Neural progenitor cell (in vitro differentiated cells): ENCODE measurements at regions not wholly inside any gene's neighbourhood (a gene's known extent, or its start where the extent isn't known, plus 50 kb on each side); places are given as distances from the start of the nearest gene placed in this dataset.
A peak's percentile ranks its signal among the peaks of the same experiment; 100 is the strongest.

ENCODE experiments used
- DNase-seq: peaks from one replicate; pipeline ENCODE4 v3.0.0-alpha.2; 2016; ENCODE audit warnings: low spot score
- H2AFZ ChIP-seq: fragments of 200-600 bp; sonication (generic); replicated peaks from 2 replicates; pipeline ENCODE4 v1.6.1; 2016; ENCODE audit warnings: antibody characterized with exemption
- H3F3A ChIP-seq: fragments of 200-600 bp; sonication (generic); 2 replicates; pipeline ENCODE4 v1.6.1; 2016; ENCODE audit warnings: antibody characterized with exemption, low read depth
- H3K27ac ChIP-seq: fragments of 200-600 bp; sonication (generic); 2 replicates; pipeline ENCODE4 v1.5.1; 2016; ENCODE audit warnings: mild to moderate bottlenecking
- H3K27me3 ChIP-seq: fragments of 200-600 bp; sonication (generic); 2 replicates; pipeline ENCODE4 v1.6.1; 2016; ENCODE audit warnings: mild to moderate bottlenecking, moderate library complexity
- H3K36me3 ChIP-seq: fragments of 200-600 bp; sonication (generic); 2 replicates; pipeline ENCODE4 v1.5.1; 2016
- H3K4me1 ChIP-seq: fragments of 200-600 bp; sonication (generic); 2 replicates; pipeline ENCODE4 v1.6.1; 2016; ENCODE audit warnings: mixed run types
- H3K4me2 ChIP-seq: fragments of 200-600 bp; sonication (generic); 2 replicates; pipeline ENCODE4 v1.6.1; 2016
- H3K4me3 ChIP-seq: fragments of 200-600 bp; sonication (generic); 2 replicates; pipeline ENCODE4 v1.5.1; 2016
- H3K79me2 ChIP-seq: fragments of 200-600 bp; sonication (generic); 2 replicates; pipeline ENCODE4 v1.6.1; 2016; ENCODE audit warnings: low read depth
- H3K9ac ChIP-seq: fragments of 200-600 bp; sonication (generic); 2 replicates; pipeline ENCODE4 v1.6.1; 2016
- H3K9me3 ChIP-seq: fragments of 200-600 bp; sonication (generic); 2 replicates; pipeline ENCODE4 v1.5.1; 2016; ENCODE audit warnings: low read depth
- H4K20me1 ChIP-seq: fragments of 200-600 bp; sonication (generic); 2 replicates; pipeline ENCODE4 v1.6.1; 2016; ENCODE audit warnings: low read depth
- H3K27ac Mint-ChIP-seq: 3 replicates; pipeline ENCODE4 v1.8.0; 2021; ENCODE audit warnings: mixed read lengths
- H3K27me3 Mint-ChIP-seq: 2 replicates; pipeline ENCODE4 v1.8.0; 2022; ENCODE audit warnings: low read depth, mild to moderate bottlenecking, inconsistent platforms, moderate library complexity, mixed read lengths; ENCODE audit not compliant: insufficient read depth
- H3K36me3 Mint-ChIP-seq: 3 replicates; pipeline ENCODE4 v1.8.0; 2021; ENCODE audit warnings: mixed read lengths
- H3K4me1 Mint-ChIP-seq: 3 replicates; pipeline ENCODE4 v1.8.0; 2021; ENCODE audit warnings: mixed read lengths
- H3K4me3 Mint-ChIP-seq: 3 replicates; pipeline ENCODE4 v1.8.0; 2021; ENCODE audit warnings: mild to moderate bottlenecking, moderate library complexity, mixed read lengths
- H3K9me3 Mint-ChIP-seq: 3 replicates; pipeline ENCODE4 v1.8.0; 2020; ENCODE audit warnings: mixed read lengths
- CTCF ChIP-seq: fragments of 200-600 bp; sonication (generic); IDR thresholded peaks from 2 replicates; pipeline ENCODE4 v1.5.1; 2017; ENCODE audit warnings: antibody characterized with exemption, mild to moderate bottlenecking
- EZH2 ChIP-seq: fragments of 200-600 bp; sonication (generic); IDR thresholded peaks from 2 replicates; pipeline ENCODE4 v1.6.1; 2017; ENCODE audit warnings: antibody characterized with exemption, mild to moderate bottlenecking, moderate library complexity
- EZH2phosphoT487 ChIP-seq: fragments of 200-600 bp; sonication (generic); IDR thresholded peaks from 2 replicates; pipeline ENCODE4 v1.6.1; 2017; ENCODE audit warnings: antibody characterized with exemption

- Histone ChIP-seq H3K9ac (no peak overlapping the region), H3K4me1 (peaks cover 9% of the 10 kb centered on the region), H3K4me3 (no peak overlapping the region), H3K79me2 (no peaks in the 10 kb centered on the region), H3K27me3 (no peaks in the 10 kb centered on the region), H3K27ac (no peak overlapping the region), H3F3A (peaks cover 3% of the 10 kb centered on the region), H3K36me3 (no peaks in the 10 kb centered on the region), H2AFZ (no peak overlapping the region), H4K20me1 (no peaks in the 10 kb centered on the region), H3K9me3 (no peaks in the 10 kb centered on the region), H3K4me2 (no peak overlapping the region)
- TF ChIP-seq EZH2: no peak
- TF ChIP-seq CTCF: no peak
- TF ChIP-seq EZH2phosphoT487: no peak
- Mint-ChIP-seq H3K27ac (no peak overlapping the region), H3K27me3 (peaks cover 5% of the 10 kb centered on the region), H3K9me3 (peaks cover 7% of the 10 kb centered on the region), H3K4me1 (peaks cover 9% of the 10 kb centered on the region), H3K36me3 (no peaks in the 10 kb centered on the region), H3K4me3 (no peak overlapping the region)
- no peak for DNase-seq
Measured at GRCh38 chr5:25339541-25339940, 694.8 kb upstream of the CDH10 start.

DNA sequence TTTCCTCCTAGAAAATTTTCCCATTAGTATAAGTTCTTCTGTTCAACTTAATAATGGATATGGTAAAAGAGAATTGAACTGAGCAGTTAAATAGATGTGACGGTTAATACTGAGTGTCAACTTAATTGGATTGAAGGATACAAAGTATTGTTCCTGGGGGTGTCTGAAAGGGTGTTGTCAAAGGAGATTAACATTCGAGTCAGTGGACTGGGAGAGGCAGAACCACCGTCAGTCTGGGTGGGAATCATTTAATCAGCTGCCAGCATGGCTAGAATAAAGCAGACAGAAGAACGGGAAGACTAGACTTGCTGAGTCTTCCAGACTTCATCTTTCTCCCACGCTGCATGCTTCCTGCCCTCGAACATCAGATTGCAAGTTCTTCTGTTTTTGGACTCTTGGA is 689.6 kb upstream of the CDH10 start:
- Histone ChIP-seq H3K9me3 (no peaks in the 10 kb centered on the region), H3K79me2 (no peaks in the 10 kb centered on the region), H3K27me3 (no peaks in the 10 kb centered on the region), H3K4me1 (peaks cover 11% of the 10 kb centered on the region), H3F3A (peaks cover 4% of the 10 kb centered on the region), H2AFZ (no peak overlapping the region), H3K4me2 (no peak overlapping the region), H3K36me3 (no peaks in the 10 kb centered on the region), H3K4me3 (no peak overlapping the region), H4K20me1 (no peaks in the 10 kb centered on the region), H3K9ac (no peak overlapping the region), H3K27ac (no peak overlapping the region)
- peaks cover under 1% of the 10 kb centered on the region for H3K36me3 Mint-ChIP-seq
- no peak for TF ChIP-seq EZH2
- no peak for TF ChIP-seq CTCF
- TF ChIP-seq EZH2phosphoT487: peak; percentile 98
- no peak overlapping the region for H3K27ac Mint-ChIP-seq
- H3K4me1 Mint-ChIP-seq: peaks cover 10% of the 10 kb centered on the region
- peaks cover 5% of the 10 kb centered on the region for H3K27me3 Mint-ChIP-seq
- no peak overlapping the region for H3K4me3 Mint-ChIP-seq
- DNase-seq: peak; percentile 76
- H3K9me3 Mint-ChIP-seq: peaks cover 1% of the 10 kb centered on the region

DNA sequence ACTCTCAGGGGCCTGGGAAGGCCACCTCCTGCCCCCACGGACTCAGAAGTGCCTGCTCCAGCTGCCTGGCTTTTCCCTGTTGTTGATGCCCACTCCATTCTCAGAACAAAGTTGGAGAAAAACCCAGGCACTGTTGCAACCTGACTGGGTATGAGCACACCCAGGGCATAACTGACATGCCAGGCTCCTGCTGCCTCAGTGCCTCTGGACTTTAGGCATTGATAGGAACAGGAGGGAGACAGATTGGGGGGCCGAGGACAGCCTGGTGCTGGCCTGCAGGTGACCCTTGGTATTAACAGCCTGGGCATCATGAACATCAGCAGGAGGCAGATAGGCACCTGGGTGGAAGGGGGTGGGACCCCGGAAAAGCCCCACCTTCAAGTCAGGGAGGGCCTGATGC is 685.9 kb upstream of the CDH10 start:
- H3K27me3 ChIP-seq: no peaks in the 10 kb centered on the region
- H3K9me3 ChIP-seq: no peaks in the 10 kb centered on the region
- no peak overlapping the region for H3K27ac ChIP-seq
- no peak overlapping the region for H3K9ac ChIP-seq
- H4K20me1 ChIP-seq: no peaks in the 10 kb centered on the region
- Mint-ChIP-seq H3K4me3 (no peak overlapping the region), H3K27ac (no peak overlapping the region), H3K36me3 (peaks cover 3% of the 10 kb centered on the region), H3K27me3 (peaks cover 5% of the 10 kb centered on the region), H3K4me1 (peaks cover 10% of the 10 kb centered on the region), H3K9me3 (peaks cover 9% of the 10 kb centered on the region)
- no peak overlapping the region for H2AFZ ChIP-seq
- H3F3A ChIP-seq: peaks cover 4% of the 10 kb centered on the region
- peaks cover 11% of the 10 kb centered on the region for H3K4me1 ChIP-seq
- no peak for DNase-seq
- no peaks in the 10 kb centered on the region for H3K36me3 ChIP-seq
- H3K79me2 ChIP-seq: no peaks in the 10 kb centered on the region
- H3K4me3 ChIP-seq: no peak overlapping the region
- H3K4me2 ChIP-seq: no peak overlapping the region
- TF ChIP-seq CTCF: no peak
- TF ChIP-seq EZH2: no peak
- TF ChIP-seq EZH2phosphoT487: no peak

DNA sequence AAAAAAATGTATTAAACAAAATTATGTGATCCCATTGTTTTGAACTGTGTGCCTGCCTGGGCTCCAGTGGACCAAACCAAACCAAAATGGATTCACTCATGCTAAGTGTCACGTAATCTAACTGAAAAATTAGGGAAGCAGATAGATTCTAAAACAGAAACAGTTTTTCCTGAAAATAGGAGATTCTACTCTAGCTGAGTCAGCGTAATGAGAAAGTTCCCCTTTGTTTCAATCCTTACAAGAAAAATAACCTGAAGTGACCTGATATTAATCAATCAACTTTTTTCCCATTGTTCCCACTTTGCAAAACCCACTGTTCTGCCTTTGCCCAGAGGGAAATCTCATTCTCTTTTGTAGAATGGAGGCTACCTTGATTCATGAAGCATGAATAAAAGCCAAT is 682.4 kb upstream of the CDH10 start:
- no peaks in the 10 kb centered on the region for H3F3A ChIP-seq
- no peak overlapping the region for H3K27ac ChIP-seq
- no peaks in the 10 kb centered on the region for H4K20me1 ChIP-seq
- Mint-ChIP-seq H3K27ac (no peak overlapping the region), H3K36me3 (peaks cover 3% of the 10 kb centered on the region), H3K4me3 (no peak overlapping the region), H3K4me1 (no peaks in the 10 kb centered on the region), H3K27me3 (no peaks in the 10 kb centered on the region), H3K9me3 (peaks cover 9% of the 10 kb centered on the region)
- H3K4me2 ChIP-seq: no peak overlapping the region
- no peaks in the 10 kb centered on the region for H3K4me1 ChIP-seq
- TF ChIP-seq EZH2phosphoT487: no peak
- TF ChIP-seq EZH2: no peak
- no peak for TF ChIP-seq CTCF
- H2AFZ ChIP-seq: no peak overlapping the region
- no peaks in the 10 kb centered on the region for H3K36me3 ChIP-seq
- DNase-seq: no peak
- no peaks in the 10 kb centered on the region for H3K79me2 ChIP-seq
- H3K9me3 ChIP-seq: no peaks in the 10 kb centered on the region
- H3K27me3 ChIP-seq: no peaks in the 10 kb centered on the region
- no peak overlapping the region for H3K4me3 ChIP-seq
- H3K9ac ChIP-seq: no peak overlapping the region
